HG03469 (cell line): ENCODE measurements at regions not wholly inside any gene's neighbourhood (a gene's known extent, or its start where the extent isn't known, plus 50 kb on each side); places are given as distances from the start of the nearest gene placed in this dataset.

Experiments
- ATAC-seq: cut with Tn5 transposase; IDR thresholded peaks from one replicate; pipeline ENCODE4 v1.9.1; 2021; ENCODE audit warnings: mild to moderate bottlenecking, moderate library complexity, moderate number of reproducible peaks; ENCODE audit not compliant: unreplicated experiment

GRCh38 chr11:27287205-27287604 lies 75.8 kb downstream of the CCDC34 start:
- no peak for ATAC-seq

GRCh38 chr11:27285761-27286160 lies 77.3 kb downstream of the CCDC34 start:
- no peak for ATAC-seq

- no peak for ATAC-seq
Observed at GRCh38 chr11:27282806-27283205, 80.2 kb downstream of the CCDC34 start.

- no peak for ATAC-seq
Observed at GRCh38 chr11:27281740-27282590, 81.0 kb downstream of the CCDC34 start.

- ATAC-seq = no peak
Observed at GRCh38 chr11:27281276-27281675, 81.7 kb downstream of the CCDC34 start.

GRCh38 chr11:27280140-27280539 lies 82.9 kb downstream of the CCDC34 start:
- ATAC-seq = no peak

- no peak for ATAC-seq
Observed at GRCh38 chr11:27279460-27279859, 83.6 kb downstream of the CCDC34 start.

- ATAC-seq = no peak
Observed at GRCh38 chr11:27277843-27278242, 85.2 kb downstream of the CCDC34 start.

GRCh38 chr11:27276141-27276540 lies 86.9 kb downstream of the CCDC34 start:
- ATAC-seq = no peak

- ATAC-seq = no peak
Observed at GRCh38 chr11:27274854-27275395, 88.1 kb downstream of the CCDC34 start.

- ATAC-seq = no peak
Observed at GRCh38 chr11:27266125-27266524, 96.9 kb downstream of the CCDC34 start.

- no peak for ATAC-seq
Observed at GRCh38 chr11:27263986-27264385, 99.0 kb downstream of the CCDC34 start.

- no peak for ATAC-seq
Observed at GRCh38 chr11:27263046-27263445, 100.0 kb downstream of the CCDC34 start.

GRCh38 chr11:27255447-27255828 lies 107.6 kb downstream of the CCDC34 start:
- ATAC-seq = no peak

GRCh38 chr11:27254744-27255446 lies 108.1 kb downstream of the CCDC34 start:
- no peak for ATAC-seq

GRCh38 chr11:27253224-27253623 lies 109.8 kb downstream of the CCDC34 start:
- no peak for ATAC-seq

- ATAC-seq = no peak
Observed at GRCh38 chr11:27250867-27251665, 111.9 kb downstream of the CCDC34 start.

- no peak for ATAC-seq
Observed at GRCh38 chr11:27248576-27249509, 114.2 kb downstream of the CCDC34 start.

GRCh38 chr11:27247660-27248059 lies 115.4 kb downstream of the CCDC34 start:
- no peak for ATAC-seq

GRCh38 chr11:27246925-27247324 lies 116.1 kb downstream of the CCDC34 start:
- no peak for ATAC-seq
